IMR-90 (cell line): ENCODE measurements at regions not wholly inside any gene's neighbourhood (a gene's known extent, or its start where the extent isn't known, plus 50 kb on each side); places are given as distances from the start of the nearest gene placed in this dataset.
A peak's percentile ranks its signal among the peaks of the same experiment; 100 is the strongest.

Experiments used
- ATAC-seq: fragments of 200-7000 bp; cut with Tn5 transposase; 2 replicates; pipeline ENCODE4 v1.9.1; 2020; ENCODE audit warnings: low read depth, mild to moderate bottlenecking, moderate library complexity
- BruUV-seq: library from RNA; stranded (reverse); fragments of 400-500 nt; replicated peaks from 2 replicates; lab custom pipeline; 2021; lab: Mats Ljungman, UMichigan
- CTCF ChIA-PET: fragments of 300-600 bp; formaldehyde crosslinking; extraction: SDS; loops from one replicate; lab custom pipeline; 2021; ENCODE audit warnings: antibody characterized with exemption; lab: Yijun Ruan, JAX
- POLR2A ChIA-PET: fragments of 300-600 bp; sonication (Branson Sonifier 250); formaldehyde crosslinking; loops from one replicate; lab custom pipeline; 2022; ENCODE audit warnings: antibody characterized with exemption; ENCODE audit not compliant: unreplicated experiment; lab: Charles Lee
- DNase-seq: peaks from one replicate; pipeline ENCODE4 v3.0.0; 2013
- H2AFZ ChIP-seq: replicated peaks from 2 replicates; pipeline ENCODE3; 2013; ENCODE audit warnings: low read length, mild to moderate bottlenecking; ENCODE audit not compliant: poor library complexity
- H2AK5ac ChIP-seq: 2 replicates; pipeline ENCODE4 v1.6.1; 2013; ENCODE audit warnings: low read depth, low read length, inconsistent platforms
- H2AK9ac ChIP-seq: replicated peaks from 2 replicates; pipeline ENCODE3; 2013; ENCODE audit warnings: mild to moderate bottlenecking, low read depth, low read length, moderate library complexity; ENCODE audit not compliant: poor library complexity
- H2BK120ac ChIP-seq: 2 replicates; pipeline ENCODE4 v1.6.1; 2013; ENCODE audit warnings: low read depth, low read length, inconsistent platforms
- H2BK15ac ChIP-seq: 3 replicates; pipeline ENCODE4 v1.6.1; 2013; ENCODE audit warnings: low read depth, low read length, inconsistent platforms
- H2BK20ac ChIP-seq: 2 replicates; pipeline ENCODE4 v1.6.1; 2013; ENCODE audit warnings: low read depth, mild to moderate bottlenecking, inconsistent platforms, low read length, moderate library complexity
- H2BK5ac ChIP-seq: 2 replicates; pipeline ENCODE4 v1.6.1; 2013; ENCODE audit warnings: mild to moderate bottlenecking, low read depth, low read length, inconsistent platforms; ENCODE audit not compliant: poor library complexity, severe bottlenecking
- H3K14ac ChIP-seq: replicated peaks from 2 replicates; pipeline ENCODE4 v1.6.1; 2013; ENCODE audit warnings: low read depth, low read length, inconsistent platforms
- H3K18ac ChIP-seq: 2 replicates; pipeline ENCODE4 v1.6.1; 2013; ENCODE audit warnings: low read depth, low read length, control low read depth
- H3K23ac ChIP-seq: 2 replicates; pipeline ENCODE4 v1.6.1; 2013; ENCODE audit warnings: low read depth, low read length, inconsistent platforms
- H3K27ac ChIP-seq: 2 replicates; pipeline ENCODE4 v1.5.1; 2013; ENCODE audit warnings: mild to moderate bottlenecking, control low read depth, low read length; ENCODE audit not compliant: insufficient read depth
- H3K27me3 ChIP-seq: 2 replicates; pipeline ENCODE4 v1.6.1; 2013; ENCODE audit warnings: low read length; ENCODE audit not compliant: control insufficient read depth, insufficient read depth
- H3K36me3 ChIP-seq: 2 replicates; pipeline ENCODE4 v1.6.1; 2013; ENCODE audit warnings: low read length, mixed read lengths; ENCODE audit not compliant: control insufficient read depth, insufficient read depth
- H3K4ac ChIP-seq: 2 replicates; pipeline ENCODE4 v1.6.1; 2013; ENCODE audit warnings: low read depth, low read length, inconsistent platforms
- H3K4me1 ChIP-seq: 2 replicates; pipeline ENCODE4 v1.6.1; 2013; ENCODE audit warnings: low read length, mixed read lengths; ENCODE audit not compliant: control insufficient read depth, insufficient read depth
- H3K4me2 ChIP-seq: 2 replicates; pipeline ENCODE4 v1.6.1; 2013; ENCODE audit warnings: low read depth, mild to moderate bottlenecking, control low read depth, low read length, moderate library complexity
- H3K4me3 ChIP-seq: 2 replicates; pipeline ENCODE4 v1.5.1; 2013; ENCODE audit warnings: low read depth, mild to moderate bottlenecking, control low read depth, low read length, moderate library complexity; ENCODE audit not compliant: insufficient read depth
- H3K56ac ChIP-seq: 2 replicates; pipeline ENCODE4 v1.6.1; 2013; ENCODE audit warnings: low read length, inconsistent platforms; ENCODE audit not compliant: insufficient read depth; ENCODE audit errors: extremely low read depth
- H3K79me1 ChIP-seq, 2 experiments: 2 replicates each; pipeline ENCODE4 v1.6.1; 2013; ENCODE audit warnings: low read length in 2 of 2, inconsistent platforms in 1 of 2, low read depth in 1 of 2
- H3K9ac ChIP-seq: 2 replicates; pipeline ENCODE4 v1.6.1; 2013; ENCODE audit warnings: low read depth, low read length, control low read depth
- H3K9me1 ChIP-seq: 2 replicates; pipeline ENCODE4 v1.6.1; 2013; ENCODE audit warnings: low read length, inconsistent platforms; ENCODE audit not compliant: insufficient read depth
- H3K9me3 ChIP-seq: 2 replicates; pipeline ENCODE4 v1.6.1; 2013; ENCODE audit warnings: low read length; ENCODE audit not compliant: control insufficient read depth, insufficient read depth
- H4K20me1 ChIP-seq: 2 replicates; pipeline ENCODE4 v1.6.1; 2013; ENCODE audit warnings: low read length, inconsistent platforms; ENCODE audit not compliant: insufficient read depth
- H4K5ac ChIP-seq: 2 replicates; pipeline ENCODE4 v1.6.1; 2013; ENCODE audit warnings: mild to moderate bottlenecking, low read depth, low read length, control low read depth
- H4K8ac ChIP-seq, 2 experiments: 2 replicates each; pipeline ENCODE4 v1.6.1; 2013; ENCODE audit warnings: low read depth in 2 of 2, low read length in 2 of 2, control low read depth in 1 of 2, inconsistent platforms in 1 of 2
- H4K91ac ChIP-seq: 2 replicates; pipeline ENCODE4 v1.6.1; 2013; ENCODE audit warnings: low read depth, low read length, inconsistent platforms; ENCODE audit not compliant: insufficient read depth
- BHLHE40 ChIP-seq: fragments of 150-350 bp; IDR thresholded peaks from 2 replicates; pipeline ENCODE4 v1.6.1; 2016; ENCODE audit warnings: mild to moderate bottlenecking, low read depth, low read length
- CEBPB ChIP-seq: IDR thresholded peaks from 2 replicates; pipeline ENCODE4 v1.6.1; 2012; ENCODE audit warnings: low read depth, low read length, improper control_type of control experiment
- CHD1 ChIP-seq: IDR thresholded peaks from 2 replicates; pipeline ENCODE4 v1.6.1; 2012; ENCODE audit warnings: low read depth, low read length, improper control_type of control experiment
- CTCF ChIP-seq: conservative IDR thresholded peaks from 2 replicates; pipeline ENCODE4 v1.5.1; 2012; ENCODE audit warnings: mild to moderate bottlenecking, low read depth, low read length, improper control_type of control experiment
- ELK1 ChIP-seq: fragments of 150-350 bp; IDR thresholded peaks from 2 replicates; pipeline ENCODE4 v1.6.1; 2016; ENCODE audit warnings: low read depth, mild to moderate bottlenecking, low read length, moderate library complexity, borderline replicate concordance
- FOS ChIP-seq: fragments of 150-350 bp; IDR thresholded peaks from 2 replicates; pipeline ENCODE4 v1.6.1; 2016; ENCODE audit warnings: low read depth, low read length
- MAFK ChIP-seq: IDR thresholded peaks from 2 replicates; pipeline ENCODE4 v1.6.1; 2012; ENCODE audit warnings: low read depth, low read length, improper control_type of control experiment
- MAZ ChIP-seq: IDR thresholded peaks from 2 replicates; pipeline ENCODE4 v1.6.1; 2012; ENCODE audit warnings: low read depth, mild to moderate bottlenecking, low read length, improper control_type of control experiment, moderate library complexity, borderline replicate concordance
- MXI1 ChIP-seq: IDR thresholded peaks from 2 replicates; pipeline ENCODE4 v1.6.1; 2012; ENCODE audit warnings: low read depth, mild to moderate bottlenecking, low read length, moderate library complexity, borderline replicate concordance
- NFE2L2 ChIP-seq: fragments of 150-350 bp; IDR thresholded peaks from 2 replicates; pipeline ENCODE4 v1.6.1; 2016; ENCODE audit warnings: low read depth, mild to moderate bottlenecking, low read length
- POLR2A ChIP-seq: IDR thresholded peaks from 2 replicates; pipeline ENCODE4 v1.6.1; 2012; ENCODE audit warnings: mild to moderate bottlenecking, low read depth, low read length
- RAD21 ChIP-seq: IDR thresholded peaks from 2 replicates; pipeline ENCODE4 v1.6.1; 2012; ENCODE audit warnings: low read length, improper control_type of control experiment
- RCOR1 ChIP-seq: IDR thresholded peaks from 2 replicates; pipeline ENCODE4 v1.6.1; 2012; ENCODE audit warnings: mild to moderate bottlenecking, low read length, improper control_type of control experiment; ENCODE audit not compliant: insufficient replicate concordance
- RFX5 ChIP-seq: IDR thresholded peaks from 2 replicates; pipeline ENCODE4 v1.8.0; 2012; ENCODE audit warnings: low read depth, mild to moderate bottlenecking, low read length, moderate library complexity
- SMC3 ChIP-seq: fragments of 150-350 bp; IDR thresholded peaks from 2 replicates; pipeline ENCODE4 v1.6.1; 2016; ENCODE audit warnings: low read depth, mild to moderate bottlenecking, antibody characterized with exemption, low read length, moderate library complexity
- USF2 ChIP-seq: fragments of 150-350 bp; IDR thresholded peaks from 2 replicates; pipeline ENCODE4 v1.6.1; 2017; ENCODE audit warnings: mild to moderate bottlenecking, antibody characterized with exemption, low read length, low read depth
- WGBS, 2 experiments: methylation state at CpG; one replicate each; pipeline versions ENCODE4 v1.1.5 to v1.1.7; 2013; ENCODE audit warnings: missing lambda C conversion rate in 2 of 2; ENCODE audit not compliant: insufficient read length in 1 of 2; ENCODE audit errors: extremely low coverage in 2 of 2; 5-methylcytosine and 5-hydroxymethylcytosine counted together
- dilution Hi-C: fragments of 300-500 bp; cut with HindIII; formaldehyde crosslinking; loops from one replicate; pipeline ENCODE4 v1.14.3; 2018; ENCODE audit warnings: low sequenced_read_pairs; ENCODE audit not compliant: unreplicated experiment
- in situ Hi-C: fragments of 300-500 bp; cut with MboI; formaldehyde crosslinking; loops from 3 replicates; pipeline ENCODE4 v1.14.3; 2019; ENCODE audit warnings: low sequenced_read_pairs, inconsistent platforms, mixed read lengths
- intact Hi-C: fragments of 100-400 bp; cut with micrococcal nuclease; formaldehyde crosslinking; loops from 2 replicates; pipeline ENCODE4 v1.10.0; 2022

GRCh38 chr13:38415233-38415632 is 65.6 kb downstream of the UFM1 start:
- Histone ChIP-seq H3K27me3 (no peaks in the 10 kb centered on the region), H2AK9ac (no peak overlapping the region), H3K79me1 (no peaks in the 10 kb centered on the region), H3K23ac (no peak overlapping the region), H2BK120ac (no peak overlapping the region), H3K14ac (no peak overlapping the region), H2BK15ac (no peak overlapping the region), H3K9ac (no peak overlapping the region), H3K18ac (no peak overlapping the region), H4K91ac (no peak overlapping the region), H2AK5ac (no peak overlapping the region), H3K4me1 (no peaks in the 10 kb centered on the region), H2AFZ (peak overlapping the region; percentile 63), H4K5ac (no peak overlapping the region), H2BK20ac (no peak overlapping the region), H3K4me2 (no peak overlapping the region), H3K9me1 (no peaks in the 10 kb centered on the region), H3K56ac (no peak overlapping the region), H3K4ac (no peak overlapping the region), H4K8ac (no peak overlapping the region), H2BK5ac (no peak overlapping the region), H3K27ac (no peak overlapping the region), H3K36me3 (no peaks in the 10 kb centered on the region), H3K9me3 (no peaks in the 10 kb centered on the region), H3K4me3 (no peak overlapping the region), H4K20me1 (no peaks in the 10 kb centered on the region)
- no peak for ATAC-seq
- in situ Hi-C loops (no loop called here), intact Hi-C loops (no loop called here), dilution Hi-C loops (no loop called here)
- BruUV-seq = no TSS peak
- no peak for DNase-seq
- TF ChIP-seq CTCF = no peak
- TF ChIP-seq USF2 = no peak
- no peak for TF ChIP-seq POLR2A
- no peak for TF ChIP-seq ELK1
- TF ChIP-seq BHLHE40 = no peak
- no peak for TF ChIP-seq MAFK
- no peak for TF ChIP-seq SMC3
- TF ChIP-seq CEBPB = no peak
- no peak for TF ChIP-seq FOS
- no peak for TF ChIP-seq MXI1
- no peak for TF ChIP-seq CHD1
- TF ChIP-seq RAD21 = no peak
- TF ChIP-seq RCOR1 = no peak
- TF ChIP-seq MAZ = no peak
- no peak for TF ChIP-seq RFX5
- no peak for TF ChIP-seq NFE2L2
- WGBS, 2 experiments = no CpG with 5 or more reads among the region's 5 CpGs
- CTCF ChIA-PET = no interaction called here
- POLR2A ChIA-PET = no interaction called here
